Mucosa of rectum (tissue), 2 donors: ENCODE measurements at regions not wholly inside any gene's neighbourhood (a gene's known extent, or its start where the extent isn't known, plus 50 kb on each side); places are given as distances from the start of the nearest gene placed in this dataset.

Experiments
- H3K27ac ChIP-seq, 2 donors: one replicate each; pipeline ENCODE4 v1.7.0; 2013; ENCODE audit warnings: inconsistent platforms in 2 of 2, low read depth in 2 of 2, low read length in 2 of 2
- H3K27me3 ChIP-seq, 2 donors: one replicate each; pipeline ENCODE4 v1.7.0; 2013; ENCODE audit warnings: low read length in 2 of 2; ENCODE audit not compliant: control insufficient read depth in 2 of 2, insufficient read depth in 2 of 2
- H3K36me3 ChIP-seq, 2 donors: one replicate each; pipeline ENCODE4 v1.7.0; 2013; ENCODE audit warnings: low read length in 2 of 2; ENCODE audit not compliant: control insufficient read depth in 2 of 2, insufficient read depth in 2 of 2
- H3K4me1 ChIP-seq, 2 donors: one replicate each; pipeline ENCODE4 v1.7.0; 2013; ENCODE audit warnings: low read length in 2 of 2, mild to moderate bottlenecking in 1 of 2; ENCODE audit not compliant: control insufficient read depth in 2 of 2, insufficient read depth in 2 of 2
- H3K4me3 ChIP-seq, 2 donors: one replicate each; pipeline ENCODE4 v1.7.0; 2013; ENCODE audit warnings: low read length in 2 of 2
- H3K9ac ChIP-seq, 2 donors: one replicate each; pipeline ENCODE4 v1.7.0; 2013; ENCODE audit warnings: low read length in 2 of 2, low read depth in 1 of 2, mild to moderate bottlenecking in 1 of 2
- H3K9me3 ChIP-seq, 2 donors: one replicate each; pipeline ENCODE4 v1.7.0; 2013; ENCODE audit warnings: low read length in 2 of 2; ENCODE audit not compliant: control insufficient read depth in 2 of 2
- donor health status: healthy.
- donor health status: Normal muscosa, but diverticular disease.

GRCh38 chrX:39938466-39938865, 159.3 kb downstream of the BCOR start:
- H3K36me3 ChIP-seq = no peaks in the 10 kb centered on the region
- no peak overlapping the region for H3K4me3 ChIP-seq
- H3K4me1 ChIP-seq = no peaks in the 10 kb centered on the region
- H3K9ac ChIP-seq = no peak overlapping the region
- no peaks in the 10 kb centered on the region for H3K27me3 ChIP-seq
- no peak overlapping the region for H3K27ac ChIP-seq
- no peaks in the 10 kb centered on the region for H3K9me3 ChIP-seq

DNA sequence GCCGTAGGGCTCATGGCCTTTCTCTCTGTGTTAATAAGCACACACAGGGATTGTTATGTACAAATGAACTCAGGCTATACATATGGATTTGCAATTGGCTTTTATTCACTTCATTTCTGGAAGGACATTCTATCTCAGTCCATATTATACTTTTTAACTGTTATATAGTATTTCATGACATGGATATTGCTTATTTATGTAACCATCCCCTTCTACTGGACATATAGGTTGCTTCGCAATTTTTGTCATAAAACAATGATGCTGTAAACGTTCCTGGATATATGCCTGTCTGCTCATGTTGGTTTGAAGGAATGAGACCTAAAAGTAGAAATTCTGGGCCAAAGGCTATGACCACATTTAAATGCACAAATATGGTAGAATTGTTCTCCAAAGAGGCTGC, 158.1 kb downstream of the BCOR start:
- Histone ChIP-seq H3K4me3 (no peak overlapping the region), H3K9me3 (no peaks in the 10 kb centered on the region), H3K36me3 (no peaks in the 10 kb centered on the region), H3K27ac (no peak overlapping the region), H3K4me1 (no peaks in the 10 kb centered on the region), H3K9ac (no peak overlapping the region), H3K27me3 (no peaks in the 10 kb centered on the region)

- Histone ChIP-seq H3K4me3 (no peak overlapping the region), H3K27me3 (no peaks in the 10 kb centered on the region), H3K36me3 (no peaks in the 10 kb centered on the region), H3K4me1 (no peaks in the 10 kb centered on the region), H3K9ac (no peak overlapping the region), H3K27ac (no peak overlapping the region), H3K9me3 (no peaks in the 10 kb centered on the region)
Measured at GRCh38 chrX:39941332-39941920, 156.3 kb downstream of the BCOR start.

DNA sequence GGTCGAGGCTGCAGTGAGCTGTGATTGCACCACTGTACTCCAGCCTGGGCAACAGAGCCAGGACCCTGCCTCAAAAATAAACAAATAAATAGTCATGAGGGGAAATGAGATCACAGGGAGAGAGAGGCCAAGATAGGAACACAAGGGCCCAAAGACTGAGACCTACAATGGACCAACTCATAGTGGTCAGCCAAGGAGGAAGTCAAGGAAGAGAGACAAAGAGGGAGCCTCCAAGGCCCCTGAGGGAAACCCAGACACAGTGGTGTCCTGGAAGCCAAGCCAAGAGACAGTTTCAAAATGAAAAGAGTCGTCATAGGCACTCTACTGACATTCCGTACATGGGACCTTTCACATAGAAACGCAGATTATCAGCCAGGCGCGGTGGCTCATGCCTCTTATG, 153.3 kb downstream of the BCOR start:
- no peak overlapping the region for H3K4me3 ChIP-seq
- no peaks in the 10 kb centered on the region for H3K9me3 ChIP-seq
- no peaks in the 10 kb centered on the region for H3K4me1 ChIP-seq
- peaks cover 0 to 3% of the 10 kb centered on the region in 2 donors for H3K27me3 ChIP-seq
- H3K27ac ChIP-seq = no peak overlapping the region
- no peaks in the 10 kb centered on the region for H3K36me3 ChIP-seq
- H3K9ac ChIP-seq = no peak overlapping the region

DNA sequence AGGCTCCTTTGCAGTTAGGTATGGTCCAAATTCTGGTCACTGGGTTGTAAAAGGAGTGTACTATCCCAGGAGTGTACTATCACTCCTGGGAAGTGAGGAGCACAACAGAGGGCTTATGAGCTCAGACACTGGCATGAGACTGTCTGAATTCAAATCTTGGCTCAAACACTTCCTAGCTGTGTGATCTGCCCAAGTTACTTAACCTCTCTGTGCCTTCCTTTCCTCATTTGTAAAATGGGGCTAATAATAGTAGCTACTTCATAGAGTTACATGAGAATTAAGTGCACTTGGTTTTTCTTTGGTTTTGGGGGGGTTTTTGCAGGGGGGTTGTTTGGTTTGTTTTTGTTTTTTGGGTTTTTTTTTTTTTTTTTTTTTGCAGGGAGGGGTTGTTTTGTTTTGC, 152.0 kb downstream of the BCOR start:
- no peaks in the 10 kb centered on the region for H3K9me3 ChIP-seq
- H3K4me3 ChIP-seq = no peak overlapping the region
- H3K36me3 ChIP-seq = no peaks in the 10 kb centered on the region
- peaks cover 0 to 3% of the 10 kb centered on the region in 2 donors for H3K27me3 ChIP-seq
- no peak overlapping the region for H3K27ac ChIP-seq
- H3K4me1 ChIP-seq = no peaks in the 10 kb centered on the region
- H3K9ac ChIP-seq = no peak overlapping the region

GRCh38 chrX:39946822-39947221, 150.9 kb downstream of the BCOR start:
- no peaks in the 10 kb centered on the region for H3K4me1 ChIP-seq
- no peak overlapping the region for H3K9ac ChIP-seq
- no peaks in the 10 kb centered on the region for H3K9me3 ChIP-seq
- H3K36me3 ChIP-seq = no peaks in the 10 kb centered on the region
- no peak overlapping the region for H3K4me3 ChIP-seq
- H3K27me3 ChIP-seq = peaks cover 0 to 3% of the 10 kb centered on the region in 2 donors
- H3K27ac ChIP-seq = no peak overlapping the region

DNA sequence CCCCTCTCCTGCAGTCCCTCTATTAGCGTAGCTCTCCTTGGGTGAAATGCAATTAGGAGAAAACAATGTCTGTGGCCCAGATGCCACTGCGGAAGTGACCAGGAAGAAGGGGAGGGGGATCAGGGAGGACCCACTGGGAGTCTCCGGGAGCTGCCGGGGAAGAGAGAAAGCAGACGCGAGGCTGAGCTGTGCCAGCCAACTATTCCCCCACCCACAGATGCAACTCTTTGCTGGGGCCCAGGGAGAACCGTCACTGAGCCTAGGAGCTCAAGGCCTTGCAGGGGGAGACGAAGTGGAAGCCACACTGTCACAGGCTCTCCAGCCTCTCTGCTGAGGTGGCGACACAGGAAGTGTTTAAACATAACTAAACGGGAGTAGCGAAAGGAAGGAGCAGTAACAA, 149.2 kb downstream of the BCOR start:
- H3K9me3 ChIP-seq = no peaks in the 10 kb centered on the region
- peaks cover 0 to 1% of the 10 kb centered on the region in 2 donors for H3K4me1 ChIP-seq
- no peak overlapping the region for H3K9ac ChIP-seq

GRCh38 chrX:39950018-39950688, 147.6 kb downstream of the BCOR start:
- Histone ChIP-seq H3K4me3 (no peak overlapping the region), H3K9ac (no peak overlapping the region), H3K9me3 (no peaks in the 10 kb centered on the region), H3K27me3 (peaks cover 0 to 5% of the 10 kb centered on the region in 2 donors), H3K36me3 (no peaks in the 10 kb centered on the region), H3K27ac (no peak overlapping the region), H3K4me1 (peaks cover 4 to 15% of the 10 kb centered on the region in 2 donors)

More for the DNA sequence above, 149.2 kb downstream of the BCOR start:
- H3K27me3 ChIP-seq = peaks cover 0 to 5% of the 10 kb centered on the region in 2 donors
- H3K27ac ChIP-seq = no peak overlapping the region
- H3K36me3 ChIP-seq = no peaks in the 10 kb centered on the region
- no peak overlapping the region for H3K4me3 ChIP-seq

GRCh38 chrX:39952989-39953388, 144.8 kb downstream of the BCOR start:
- H3K27me3 ChIP-seq = peaks cover 0 to 6% of the 10 kb centered on the region in 2 donors
- H3K9me3 ChIP-seq = no peaks in the 10 kb centered on the region
- H3K36me3 ChIP-seq = no peaks in the 10 kb centered on the region
- peaks cover 5 to 20% of the 10 kb centered on the region in 2 donors for H3K4me1 ChIP-seq
- no peak overlapping the region for H3K4me3 ChIP-seq
- H3K27ac ChIP-seq = peak overlapping the region in 1 of 2 donors; percentile 56
- no peak overlapping the region for H3K9ac ChIP-seq

- Histone ChIP-seq H3K9me3 (no peaks in the 10 kb centered on the region), H3K27me3 (peaks cover 0 to 5% of the 10 kb centered on the region in 2 donors), H3K27ac (peak overlapping the region; percentile 24 to 62), H3K9ac (peak overlapping the region in 1 of 2 donors; percentile 31), H3K36me3 (no peaks in the 10 kb centered on the region), H3K4me1 (peaks cover 5 to 21% of the 10 kb centered on the region in 2 donors), H3K4me3 (no peak overlapping the region)
Measured at GRCh38 chrX:39953879-39954278, 143.9 kb downstream of the BCOR start.
